Activated CD8-positive, alpha-beta T cell treated with anti-CD3 and anti-CD28 coated beads for 36 hours (primary cell): ENCODE measurements at regions not wholly inside any gene's neighbourhood (a gene's known extent, or its start where the extent isn't known, plus 50 kb on each side); places are given as distances from the start of the nearest gene placed in this dataset.

Source experiments
- ATAC-seq: fragments of 200-7000 bp; cut with Tn5 transposase; one replicate; pipeline ENCODE4 v1.10.0; 2021; ENCODE audit warnings: mild to moderate bottlenecking, moderate library complexity
- CTCF ChIA-PET: fragments of 350-600 bp; sonication (Branson Sonifier 250); formaldehyde crosslinking; loops from one replicate; lab custom pipeline; 2021; ENCODE audit warnings: antibody characterized with exemption; lab: Charles Lee
- POLR2A ChIA-PET: fragments of 350-600 bp; sonication (Branson Sonifier 250); formaldehyde crosslinking; loops from one replicate; lab custom pipeline; 2021; ENCODE audit warnings: antibody characterized with exemption; lab: Charles Lee
- DNase-seq: peaks from one replicate; pipeline ENCODE4 v3.0.0-alpha.2; 2020
- H3K27ac Mint-ChIP-seq: one replicate; pipeline ENCODE4 v1.8.0; 2021; ENCODE audit warnings: mild to moderate bottlenecking, mixed read lengths
- H3K27me3 Mint-ChIP-seq: one replicate; pipeline ENCODE4 v1.8.0; 2021; ENCODE audit warnings: mixed read lengths
- H3K36me3 Mint-ChIP-seq: one replicate; pipeline ENCODE4 v1.8.0; 2021; ENCODE audit warnings: low read depth, mixed read lengths
- H3K4me1 Mint-ChIP-seq: one replicate; pipeline ENCODE4 v1.8.0; 2021; ENCODE audit warnings: low read depth, mixed read lengths
- H3K4me3 Mint-ChIP-seq: one replicate; pipeline ENCODE4 v1.8.0; 2021; ENCODE audit warnings: mild to moderate bottlenecking, moderate library complexity, mixed read lengths
- H3K9me3 Mint-ChIP-seq: one replicate; pipeline ENCODE4 v1.8.0; 2021; ENCODE audit warnings: mixed read lengths
- intact Hi-C: fragments of 100-400 bp; cut with micrococcal nuclease; formaldehyde crosslinking; loops from one replicate; pipeline ENCODE4 v1.10.0; 2022
- TF ChIP-seq, protein P1 (sequence below): fragments of 200-600 bp; IDR thresholded peaks from one replicate; pipeline ENCODE4 v1.8.0; 2022; ENCODE audit warnings: antibody characterized with exemption, mild to moderate bottlenecking

- no peaks in the 10 kb centered on the region for H3K27me3 Mint-ChIP-seq
- ChIA-PET CTCF (no interaction called here), POLR2A (no interaction called here)
- H3K36me3 Mint-ChIP-seq: no peaks in the 10 kb centered on the region
- TF ChIP-seq, protein P1, sequence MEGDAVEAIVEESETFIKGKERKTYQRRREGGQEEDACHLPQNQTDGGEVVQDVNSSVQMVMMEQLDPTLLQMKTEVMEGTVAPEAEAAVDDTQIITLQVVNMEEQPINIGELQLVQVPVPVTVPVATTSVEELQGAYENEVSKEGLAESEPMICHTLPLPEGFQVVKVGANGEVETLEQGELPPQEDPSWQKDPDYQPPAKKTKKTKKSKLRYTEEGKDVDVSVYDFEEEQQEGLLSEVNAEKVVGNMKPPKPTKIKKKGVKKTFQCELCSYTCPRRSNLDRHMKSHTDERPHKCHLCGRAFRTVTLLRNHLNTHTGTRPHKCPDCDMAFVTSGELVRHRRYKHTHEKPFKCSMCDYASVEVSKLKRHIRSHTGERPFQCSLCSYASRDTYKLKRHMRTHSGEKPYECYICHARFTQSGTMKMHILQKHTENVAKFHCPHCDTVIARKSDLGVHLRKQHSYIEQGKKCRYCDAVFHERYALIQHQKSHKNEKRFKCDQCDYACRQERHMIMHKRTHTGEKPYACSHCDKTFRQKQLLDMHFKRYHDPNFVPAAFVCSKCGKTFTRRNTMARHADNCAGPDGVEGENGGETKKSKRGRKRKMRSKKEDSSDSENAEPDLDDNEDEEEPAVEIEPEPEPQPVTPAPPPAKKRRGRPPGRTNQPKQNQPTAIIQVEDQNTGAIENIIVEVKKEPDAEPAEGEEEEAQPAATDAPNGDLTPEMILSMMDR: no peak
- intact Hi-C loops: no loop called here
- no peaks in the 10 kb centered on the region for H3K9me3 Mint-ChIP-seq
- H3K4me3 Mint-ChIP-seq: no peak overlapping the region
- H3K27ac Mint-ChIP-seq: no peak overlapping the region
- ATAC-seq: no peak
- DNase-seq: no peak
- no peaks in the 10 kb centered on the region for H3K4me1 Mint-ChIP-seq
Observed at GRCh38 chr5:135702191-135702590, 123.4 kb upstream of the CXCL14 start.

DNA sequence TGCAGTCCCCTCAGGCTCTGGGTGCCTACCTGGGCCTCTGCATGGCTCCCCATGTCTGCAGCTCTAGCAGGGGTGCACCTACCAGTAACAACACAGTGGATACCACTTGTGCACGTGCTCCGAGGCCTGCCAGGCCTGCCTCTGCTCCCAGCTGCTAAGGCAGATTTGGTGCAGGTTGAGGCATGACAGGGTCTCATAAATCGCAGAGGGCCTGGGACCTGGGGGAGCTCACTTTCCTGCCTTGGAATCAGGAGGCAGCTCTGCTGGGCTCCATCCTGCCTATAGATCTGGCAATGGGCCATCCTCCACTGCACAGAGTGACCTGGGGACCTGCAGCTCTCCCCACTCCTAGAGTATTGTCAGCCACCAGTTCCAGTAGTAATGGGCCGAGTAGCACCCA, 121.9 kb upstream of the CXCL14 start:
- intact Hi-C loops: no loop called here
- CTCF ChIA-PET: no interaction called here
- DNase-seq (no peak), ATAC-seq (no peak)
- POLR2A ChIA-PET: no interaction called here
- H3K36me3 Mint-ChIP-seq: no peaks in the 10 kb centered on the region
- H3K27ac Mint-ChIP-seq: no peak overlapping the region
- H3K9me3 Mint-ChIP-seq: no peaks in the 10 kb centered on the region
- no peak overlapping the region for H3K4me3 Mint-ChIP-seq
- TF ChIP-seq, protein P1: no peak
- H3K4me1 Mint-ChIP-seq: no peaks in the 10 kb centered on the region
- no peaks in the 10 kb centered on the region for H3K27me3 Mint-ChIP-seq

DNA sequence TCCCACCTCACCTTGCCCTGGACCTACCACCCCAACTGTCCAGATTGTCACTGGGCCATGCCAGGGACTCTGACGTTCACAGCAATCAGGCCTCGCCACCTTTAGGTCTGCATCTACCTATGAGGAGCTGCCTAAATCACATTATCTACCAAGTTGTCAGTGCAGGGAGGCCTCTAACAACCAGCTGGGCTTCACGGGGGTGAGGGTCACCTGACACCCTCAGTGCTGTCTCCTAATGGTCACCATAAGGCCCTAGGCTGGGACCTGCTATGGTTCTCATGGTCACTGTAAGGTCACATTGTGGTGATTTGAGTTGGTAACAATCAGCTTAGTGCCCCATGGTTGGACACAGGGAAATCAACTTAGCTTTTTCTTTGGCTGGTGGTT, 119.2 kb upstream of the CXCL14 start:
- H3K4me3 Mint-ChIP-seq: no peak overlapping the region
- TF ChIP-seq, protein P1: no peak
- H3K4me1 Mint-ChIP-seq: no peaks in the 10 kb centered on the region
- no peaks in the 10 kb centered on the region for H3K36me3 Mint-ChIP-seq
- CTCF ChIA-PET: no interaction called here
- ATAC-seq (no peak), DNase-seq (no peak)
- H3K9me3 Mint-ChIP-seq: no peaks in the 10 kb centered on the region
- POLR2A ChIA-PET: interaction anchor here (0.6 kb wide), 1 partner anchor 63 kb away, joined by 3 read pairs; no protein-coding TSS in a partner anchor
- peaks cover 2% of the 10 kb centered on the region for H3K27me3 Mint-ChIP-seq
- no peak overlapping the region for H3K27ac Mint-ChIP-seq
- intact Hi-C loops: no loop called here

DNA sequence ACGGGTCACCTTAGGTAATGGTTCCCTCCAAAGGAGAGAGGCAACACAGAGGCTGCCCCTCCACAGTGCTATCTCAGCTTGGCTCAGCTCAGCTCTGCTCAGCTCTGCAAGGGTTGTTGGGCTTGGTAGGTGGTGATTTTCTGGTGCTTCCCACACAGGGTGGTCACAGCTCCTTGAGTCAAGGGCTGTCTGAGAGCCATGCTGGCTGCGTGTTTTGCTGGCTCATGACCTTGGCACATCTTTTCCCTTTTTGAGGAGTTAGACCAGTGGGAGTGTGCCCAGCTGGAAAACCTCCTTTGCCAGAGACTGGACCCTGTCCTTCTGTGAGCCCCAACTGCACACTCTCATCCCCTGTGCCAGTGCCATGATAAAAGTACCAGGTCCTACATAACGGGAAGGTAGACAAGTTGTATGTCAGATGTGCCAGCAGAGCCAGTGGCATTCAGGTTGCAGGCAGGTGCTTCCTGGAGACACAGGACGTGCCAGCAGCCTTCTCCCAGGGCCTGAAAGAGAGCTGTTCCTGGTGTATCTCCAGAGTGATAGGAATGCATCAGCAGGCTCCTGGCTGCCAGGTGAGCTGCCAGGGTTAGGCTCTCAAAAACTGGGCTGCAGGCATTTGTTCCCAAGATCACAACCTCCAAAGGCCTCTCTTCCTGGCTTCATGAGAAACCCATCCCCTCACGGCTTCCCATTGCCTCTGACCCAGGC, 118.6 kb upstream of the CXCL14 start:
- Mint-ChIP-seq H3K36me3 (no peaks in the 10 kb centered on the region), H3K4me1 (no peaks in the 10 kb centered on the region), H3K4me3 (no peak overlapping the region), H3K27ac (no peak overlapping the region), H3K9me3 (no peaks in the 10 kb centered on the region), H3K27me3 (peaks cover 2% of the 10 kb centered on the region)
- ChIA-PET POLR2A (no interaction called here), CTCF (no interaction called here)
- DNase-seq (no peak), ATAC-seq (no peak)
- intact Hi-C loops: no loop called here
- TF ChIP-seq, protein P1: no peak

GRCh38 chr5:135696317-135696716, 117.5 kb upstream of the CXCL14 start:
- no peak for ATAC-seq
- TF ChIP-seq, protein P1: no peak
- H3K27ac Mint-ChIP-seq: no peak overlapping the region
- DNase-seq: no peak
- no peaks in the 10 kb centered on the region for H3K4me1 Mint-ChIP-seq
- H3K36me3 Mint-ChIP-seq: no peaks in the 10 kb centered on the region
- intact Hi-C loops: no loop called here
- POLR2A ChIA-PET: no interaction called here
- H3K9me3 Mint-ChIP-seq: no peaks in the 10 kb centered on the region
- H3K4me3 Mint-ChIP-seq: no peak overlapping the region
- peaks cover 4% of the 10 kb centered on the region for H3K27me3 Mint-ChIP-seq
- CTCF ChIA-PET: no interaction called here
